ENCODE measurements at regions not wholly inside any gene's neighbourhood (a gene's known extent, or its start where the extent isn't known, plus 50 kb on each side); places are given as distances from the start of the nearest gene placed in this dataset.

DNA sequence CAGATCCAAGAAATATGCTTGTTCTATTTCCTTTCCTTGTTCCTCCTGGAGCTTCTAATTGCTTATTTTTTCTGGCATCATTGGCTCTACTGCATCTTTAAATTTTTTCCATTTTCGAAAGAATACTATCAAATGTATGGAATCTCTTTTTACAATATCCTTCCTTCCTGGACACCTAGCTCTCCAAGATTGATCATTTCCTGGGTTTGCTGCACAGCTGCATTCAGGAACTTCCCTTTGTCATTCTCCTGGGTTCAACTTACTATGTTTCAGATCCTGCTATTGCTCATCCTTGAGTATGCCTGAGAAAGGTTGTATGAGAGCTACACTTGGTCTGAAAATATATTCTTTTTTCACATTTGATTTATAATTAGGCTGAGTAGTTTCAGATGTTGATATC is 73.7 kb upstream of the ERCC6L2 start:
- H3K9me3 ChIP-seq (replicated peaks; ENCODE audit: control insufficient read depth, insufficient read depth, low read depth, low read length), result no peaks in the 10 kb centered on the region
- peaks cover 6 to 9% of the 10 kb centered on the region in 2 experiments; a peak in 3 of 5 replicates for H3K27me3 ChIP-seq (ENCODE audit: control insufficient read depth in 2 of 2, insufficient read depth in 2 of 2, low read length in 2 of 2)
- ChIA-PET POLR2A (interaction anchor here (0.5 to 1.1 kb wide), 4 partner anchors 15 to 131 kb away, joined by 3 to 4 read pairs (median 3); no protein-coding TSS in a partner anchor), CTCF (ENCODE audit: low intra/inter-chr PET ratio) (no interaction called here)
- BruUV-seq (replicated peaks), result no TSS peak
- no peak for TF ChIP-seq MEF2D (tag; conservative IDR thresholded peaks at IDR 0.05; ENCODE audit: low read depth)
- no peak for TF ChIP-seq SRSF9 (IDR thresholded peaks at IDR 0.05; ENCODE audit: borderline replicate concordance, low read depth, low read length)
- no peak for TF ChIP-seq PML (IDR thresholded peaks at IDR 0.05; ENCODE audit: low read length)
- TF ChIP-seq ZSCAN29 (IDR thresholded peaks at IDR 0.05), result no peak
- TF ChIP-seq RCOR1 (IDR thresholded peaks at IDR 0.05; ENCODE audit: borderline replicate concordance in 1 of 2, low read depth in 2 of 2, low read length in 2 of 2), result no peak
- no peak for TF ChIP-seq SNIP1 (IDR thresholded peaks at IDR 0.05; ENCODE audit: low read depth)
- TF ChIP-seq FOXM1 (IDR thresholded peaks at IDR 0.05; ENCODE audit: low read depth), result no peak
- TF ChIP-seq FOXM1 (CRISPR knock-in tag; IDR thresholded peaks at IDR 0.05; ENCODE audit: low read depth), result no peak
- TF ChIP-seq SLC30A9 (CRISPR knock-in tag; IDR thresholded peaks at IDR 0.05), result no peak
- no peak overlapping the region for H2AFZ ChIP-seq (ENCODE audit: low read depth, low read length)
- H3K4me3 ChIP-seq, result no peak overlapping the region
- no peaks in the 10 kb centered on the region for H3K9me1 ChIP-seq (ENCODE audit: control insufficient read depth, insufficient read depth, low read length)
- in situ Hi-C loops (cut with MboI) (no loop called here), intact Hi-C loops (cut with micrococcal nuclease) (no loop called here)
- H3K4me2 ChIP-seq (ENCODE audit: insufficient read depth, low read length), result no peak overlapping the region
- no peaks in the 10 kb centered on the region for H3K36me3 ChIP-seq (ENCODE audit: control insufficient read depth, insufficient read depth, low read length)
- H3K27ac ChIP-seq (ENCODE audit: extremely low read depth, low read depth, low read length), result no peak overlapping the region
- WGBS (ENCODE audit: insufficient coverage, low coverage, missing lambda C conversion rate), result 0% methylated on average over 1 of the region's 1 CpG
- DNase-seq (ENCODE audit: extremely low read depth in 1 of 4, low spot score in 3 of 4) (no peak), FAIRE-seq (no peak), ATAC-seq (no peak)
- H4K20me1 ChIP-seq (replicated peaks; ENCODE audit: control insufficient read depth, insufficient read depth, low read length), result no peaks in the 10 kb centered on the region
- H3K79me2 ChIP-seq (ENCODE audit: control insufficient read depth, insufficient read depth, low read length), result no peaks in the 10 kb centered on the region
- H3K9ac ChIP-seq (ENCODE audit: insufficient read depth in 1 of 2, low read depth in 2 of 2, low read length in 2 of 2), result no peak overlapping the region
- no peaks in the 10 kb centered on the region for H3K4me1 ChIP-seq (replicated peaks in 1 of 2; ENCODE audit: control insufficient read depth in 2 of 2, insufficient read depth in 2 of 2, low read length in 2 of 2)

- H3K36me3 ChIP-seq (ENCODE audit: control insufficient read depth, insufficient read depth, low read length), result no peaks in the 10 kb centered on the region
- FAIRE-seq (no peak), ATAC-seq (no peak), DNase-seq (ENCODE audit: extremely low read depth in 1 of 4, low spot score in 3 of 4) (no peak)
- no TSS peak for BruUV-seq (replicated peaks)
- no peaks in the 10 kb centered on the region for H3K9me3 ChIP-seq (replicated peaks; ENCODE audit: control insufficient read depth, insufficient read depth, low read depth, low read length)
- intact Hi-C loops (cut with micrococcal nuclease) (no loop called here), in situ Hi-C loops (cut with MboI) (no loop called here)
- ChIA-PET CTCF (ENCODE audit: low intra/inter-chr PET ratio) (no interaction called here), POLR2A (no interaction called here)
- peaks cover 10 to 13% of the 10 kb centered on the region in 2 experiments; a peak in 3 of 5 replicates for H3K27me3 ChIP-seq (ENCODE audit: control insufficient read depth in 2 of 2, insufficient read depth in 2 of 2, low read length in 2 of 2)
- no peaks in the 10 kb centered on the region for H3K79me2 ChIP-seq (ENCODE audit: control insufficient read depth, insufficient read depth, low read length)
- H3K4me1 ChIP-seq (replicated peaks in 1 of 2; ENCODE audit: control insufficient read depth in 2 of 2, insufficient read depth in 2 of 2, low read length in 2 of 2), result no peaks in the 10 kb centered on the region
- no peak for TF ChIP-seq ESRRA (IDR thresholded peaks at IDR 0.05; ENCODE audit: borderline replicate concordance, low read depth)
- no peak for TF ChIP-seq TCFL5 (CRISPR knock-in tag; conservative IDR thresholded peaks at IDR 0.05)
- no peak overlapping the region for H3K27ac ChIP-seq (ENCODE audit: extremely low read depth, low read depth, low read length)
- H3K4me3 ChIP-seq, result no peak overlapping the region
- no peak overlapping the region for H3K4me2 ChIP-seq (ENCODE audit: insufficient read depth, low read length)
- WGBS (ENCODE audit: insufficient coverage, low coverage, missing lambda C conversion rate), result 0% methylated on average over 6 of the region's 6 CpGs
- H3K9me1 ChIP-seq (ENCODE audit: control insufficient read depth, insufficient read depth, low read length), result no peaks in the 10 kb centered on the region
- H3K9ac ChIP-seq (ENCODE audit: insufficient read depth in 1 of 2, low read depth in 2 of 2, low read length in 2 of 2), result no peak overlapping the region
- no peak overlapping the region for H2AFZ ChIP-seq (ENCODE audit: low read depth, low read length)
- no peaks in the 10 kb centered on the region for H4K20me1 ChIP-seq (replicated peaks; ENCODE audit: control insufficient read depth, insufficient read depth, low read length)
Measured at GRCh38 chr9:95796029-95796428, 79.5 kb upstream of the ERCC6L2 start.

Data from K562 (cell line).